ENCODE measurements at regions not wholly inside any gene's neighbourhood (a gene's known extent, or its start where the extent isn't known, plus 50 kb on each side); places are given as distances from the start of the nearest gene placed in this dataset.

DNA sequence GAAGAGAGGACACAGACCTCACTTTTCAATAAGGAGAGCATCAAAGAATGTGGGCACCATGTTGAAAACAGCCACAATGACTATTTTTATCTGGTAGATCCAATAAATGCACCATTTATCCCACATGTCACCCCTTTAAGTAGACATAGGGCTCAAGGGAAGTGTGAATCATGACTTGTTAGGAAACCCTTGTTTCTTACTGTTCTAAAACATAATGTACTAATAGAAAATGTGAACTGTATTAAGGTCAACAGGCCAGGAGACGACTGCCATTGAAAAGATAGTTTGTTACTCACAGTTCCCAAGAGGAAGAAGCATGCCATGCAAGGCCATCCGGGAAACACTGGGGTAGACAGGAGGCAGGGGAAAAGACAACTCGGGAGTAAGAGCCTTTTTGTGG is 137.7 kb downstream of the EN1 start:
- TF ChIP-seq, protein P1, sequence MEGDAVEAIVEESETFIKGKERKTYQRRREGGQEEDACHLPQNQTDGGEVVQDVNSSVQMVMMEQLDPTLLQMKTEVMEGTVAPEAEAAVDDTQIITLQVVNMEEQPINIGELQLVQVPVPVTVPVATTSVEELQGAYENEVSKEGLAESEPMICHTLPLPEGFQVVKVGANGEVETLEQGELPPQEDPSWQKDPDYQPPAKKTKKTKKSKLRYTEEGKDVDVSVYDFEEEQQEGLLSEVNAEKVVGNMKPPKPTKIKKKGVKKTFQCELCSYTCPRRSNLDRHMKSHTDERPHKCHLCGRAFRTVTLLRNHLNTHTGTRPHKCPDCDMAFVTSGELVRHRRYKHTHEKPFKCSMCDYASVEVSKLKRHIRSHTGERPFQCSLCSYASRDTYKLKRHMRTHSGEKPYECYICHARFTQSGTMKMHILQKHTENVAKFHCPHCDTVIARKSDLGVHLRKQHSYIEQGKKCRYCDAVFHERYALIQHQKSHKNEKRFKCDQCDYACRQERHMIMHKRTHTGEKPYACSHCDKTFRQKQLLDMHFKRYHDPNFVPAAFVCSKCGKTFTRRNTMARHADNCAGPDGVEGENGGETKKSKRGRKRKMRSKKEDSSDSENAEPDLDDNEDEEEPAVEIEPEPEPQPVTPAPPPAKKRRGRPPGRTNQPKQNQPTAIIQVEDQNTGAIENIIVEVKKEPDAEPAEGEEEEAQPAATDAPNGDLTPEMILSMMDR (IDR thresholded peaks at IDR 0.05; ENCODE audit: low read depth, low read length), result no peak
- H3K4me3 ChIP-seq (replicated peaks in 1 of 2; ENCODE audit: low read depth in 2 of 2, low read length in 2 of 2), result no peak overlapping the region
- peak in 1 of 2 donors; percentile 61 for DNase-seq (ENCODE audit: low read depth in 2 of 2)

DNA sequence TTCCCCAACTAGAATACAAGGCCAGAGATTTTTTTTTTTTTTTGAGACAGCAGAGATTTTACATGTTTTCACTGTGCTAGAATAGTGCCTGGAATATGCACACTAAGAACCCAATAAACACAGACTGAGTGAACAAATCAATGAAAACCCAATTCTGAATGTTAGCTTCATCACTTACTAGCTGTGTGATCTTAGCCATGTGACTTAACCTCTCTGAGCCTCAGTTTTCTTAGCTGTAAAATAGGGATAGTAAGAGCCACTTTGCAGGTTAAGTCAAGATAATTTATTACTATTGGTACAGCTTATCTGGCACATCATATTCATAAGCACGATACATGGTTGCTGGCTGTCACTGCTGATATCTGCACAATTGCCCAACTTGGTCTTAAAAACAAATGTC is 140.6 kb downstream of the EN1 start:
- no peak for DNase-seq (ENCODE audit: low read depth in 2 of 2)
- TF ChIP-seq, protein P1 (IDR thresholded peaks at IDR 0.05; ENCODE audit: low read depth, low read length), result no peak

DNA sequence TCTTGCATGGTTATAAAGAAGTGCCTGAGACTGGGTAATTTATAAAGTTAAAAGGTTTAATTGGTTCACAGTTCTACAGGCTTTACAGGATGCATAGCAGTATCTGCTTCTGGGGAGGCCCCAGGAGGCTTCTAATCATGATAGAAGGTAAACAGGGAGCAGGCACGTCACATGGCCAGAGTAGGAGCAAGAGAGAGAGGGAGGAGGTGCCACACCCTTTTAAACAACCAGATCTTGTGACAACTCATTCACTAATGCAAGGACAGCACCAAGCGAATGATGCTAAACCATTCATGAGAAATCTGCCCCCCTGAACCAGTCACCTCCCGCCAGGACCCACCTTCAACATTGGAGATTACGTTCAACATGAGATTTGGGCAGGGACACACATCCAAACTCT is 141.1 kb downstream of the EN1 start:
- no peak overlapping the region for H3K4me3 ChIP-seq (replicated peaks in 1 of 2; ENCODE audit: low read depth in 2 of 2, low read length in 2 of 2)
- TF ChIP-seq, protein P1 (IDR thresholded peaks at IDR 0.05; ENCODE audit: low read depth, low read length), result no peak
- no peak for DNase-seq (ENCODE audit: low read depth in 2 of 2)

More for the DNA sequence above, 140.6 kb downstream of the EN1 start:
- no peak overlapping the region for H3K4me3 ChIP-seq (replicated peaks in 1 of 2; ENCODE audit: low read depth in 2 of 2, low read length in 2 of 2)

DNA sequence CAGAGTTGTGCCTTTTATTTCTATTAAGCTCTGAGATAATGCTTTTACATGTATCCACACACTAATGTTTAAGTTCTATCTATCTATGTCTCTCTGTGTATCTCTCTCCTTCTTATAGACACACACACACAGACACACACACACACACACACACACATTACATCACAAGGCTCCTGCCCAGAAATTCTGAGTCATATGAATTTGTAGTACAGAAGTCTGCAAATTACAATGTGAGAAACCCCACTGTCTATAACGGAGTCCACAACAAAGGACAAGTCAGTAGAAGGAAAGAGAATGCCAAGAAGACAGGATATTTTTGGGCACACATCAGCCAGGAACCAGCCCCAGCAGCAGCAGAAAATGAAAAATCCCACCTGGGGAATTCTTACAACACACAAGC is 142.4 kb downstream of the EN1 start:
- no peak overlapping the region for H3K4me3 ChIP-seq (replicated peaks in 1 of 2; ENCODE audit: low read depth in 2 of 2, low read length in 2 of 2)
- DNase-seq (ENCODE audit: low read depth in 2 of 2), result peak; percentile 73 to 84
- TF ChIP-seq, protein P1 (IDR thresholded peaks at IDR 0.05; ENCODE audit: low read depth, low read length), result no peak

DNA sequence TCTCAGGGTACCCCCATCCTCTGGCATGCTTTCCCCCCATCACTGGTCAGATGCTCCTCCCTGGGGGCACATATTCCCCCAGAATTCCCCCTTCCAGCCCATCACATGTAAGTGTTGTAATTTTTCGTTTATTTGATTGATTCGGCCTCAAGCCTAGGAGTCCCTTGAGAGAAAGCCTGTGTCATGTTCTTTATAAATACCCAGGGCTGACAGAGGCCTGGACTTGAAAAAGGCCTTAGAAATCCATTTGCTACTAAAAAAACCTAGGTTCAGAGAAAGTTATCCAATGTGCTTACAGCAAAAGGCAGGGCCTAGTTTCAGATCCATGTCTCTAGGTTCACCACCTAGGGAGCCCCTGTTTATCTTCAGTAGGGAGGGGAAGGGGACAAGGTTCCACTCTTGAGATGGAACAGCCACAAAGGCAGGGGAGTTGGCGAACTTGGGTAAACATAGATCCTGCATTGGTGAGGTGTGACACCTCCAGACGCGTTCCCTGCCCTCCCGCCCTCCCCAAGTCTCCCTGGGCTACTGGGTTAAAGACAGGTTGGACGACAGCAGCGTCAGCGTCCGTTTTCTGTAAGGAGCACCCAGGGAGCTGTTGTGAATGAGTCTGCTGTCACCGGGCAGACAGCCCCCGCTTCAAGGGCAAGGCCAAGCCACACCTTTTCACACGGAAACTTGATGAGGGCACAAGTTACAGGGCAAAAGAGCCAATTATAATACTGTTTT is 147.8 kb downstream of the EN1 start:
- H3K4me3 ChIP-seq (replicated peaks in 1 of 2; ENCODE audit: low read depth in 2 of 2, low read length in 2 of 2), result no peak overlapping the region
- DNase-seq (ENCODE audit: low read depth in 2 of 2), result no peak
- TF ChIP-seq, protein P1 (IDR thresholded peaks at IDR 0.05; ENCODE audit: low read depth, low read length), result no peak

DNA sequence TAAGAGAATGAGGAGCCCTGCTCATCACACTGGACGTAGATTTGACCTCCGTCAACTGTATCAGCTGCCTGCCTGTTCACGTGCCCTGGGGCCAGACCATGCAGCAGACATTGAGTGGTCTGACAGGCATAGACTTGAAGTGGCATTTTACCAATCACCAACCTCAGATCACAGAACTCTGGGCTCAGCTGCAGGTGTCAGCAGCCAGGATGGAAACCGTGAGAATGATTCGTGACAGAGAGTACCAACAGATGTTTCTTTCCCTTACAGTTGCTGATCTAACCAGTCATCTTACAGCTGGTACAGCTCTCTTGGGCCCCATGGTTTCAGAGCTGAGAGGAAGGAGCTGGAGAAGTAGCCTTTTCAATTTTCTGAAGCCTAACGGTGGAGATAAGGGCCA is 148.9 kb downstream of the EN1 start:
- TF ChIP-seq, protein P1 (IDR thresholded peaks at IDR 0.05; ENCODE audit: low read depth, low read length), result no peak
- DNase-seq (ENCODE audit: low read depth in 2 of 2), result no peak
- no peak overlapping the region for H3K4me3 ChIP-seq (replicated peaks in 1 of 2; ENCODE audit: low read depth in 2 of 2, low read length in 2 of 2)

DNA sequence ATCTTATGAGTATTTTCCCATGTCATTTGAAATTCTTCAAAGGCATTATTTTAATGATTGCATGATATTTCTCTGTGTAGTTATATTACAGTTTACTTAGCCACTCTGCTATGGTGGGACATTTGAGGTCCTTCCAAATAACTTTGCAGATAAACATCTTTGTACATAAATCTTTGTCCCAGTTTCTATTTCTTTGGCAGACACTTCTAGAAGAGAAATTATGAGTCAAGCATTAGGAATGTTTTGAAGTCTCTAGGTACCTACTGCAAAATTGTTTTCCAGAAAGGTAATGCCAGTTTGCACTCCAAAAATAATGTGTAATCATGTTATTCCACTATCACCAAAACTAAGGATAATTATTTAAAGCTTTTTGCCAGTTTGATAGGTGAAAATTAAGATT is 149.7 kb downstream of the EN1 start:
- DNase-seq (ENCODE audit: low read depth in 2 of 2), result peak; percentile 41 to 45
- TF ChIP-seq, protein P1 (IDR thresholded peaks at IDR 0.05; ENCODE audit: low read depth, low read length), result no peak

More for the DNA sequence above, 149.7 kb downstream of the EN1 start:
- no peak overlapping the region for H3K4me3 ChIP-seq (replicated peaks in 1 of 2; ENCODE audit: low read depth in 2 of 2, low read length in 2 of 2)

Measured in cardiac fibroblast (primary cell).